ENCODE measurements at regions not wholly inside any gene's neighbourhood (a gene's known extent, or its start where the extent isn't known, plus 50 kb on each side); places are given as distances from the start of the nearest gene placed in this dataset.

DNA sequence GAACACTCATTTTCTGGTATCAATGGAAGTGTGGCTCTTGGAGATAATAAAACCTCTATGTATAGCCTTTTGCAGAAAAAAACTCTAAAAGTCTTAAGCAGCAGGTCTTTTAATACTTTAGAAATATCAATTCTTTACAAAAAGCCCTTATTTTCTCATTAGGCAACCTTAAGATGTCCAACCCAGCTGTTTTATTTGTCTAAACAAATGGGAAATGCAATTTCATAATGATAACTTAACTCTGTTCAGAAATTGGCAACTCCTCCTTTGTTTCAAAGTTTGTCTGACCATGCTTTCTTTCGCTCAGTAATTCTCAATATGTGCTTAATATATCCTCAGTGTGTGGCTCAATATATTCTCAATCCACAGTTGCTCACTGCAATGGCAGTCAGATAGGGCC lies 196.5 kb upstream of the VEGFC start:
- TF ChIP-seq, protein P1, sequence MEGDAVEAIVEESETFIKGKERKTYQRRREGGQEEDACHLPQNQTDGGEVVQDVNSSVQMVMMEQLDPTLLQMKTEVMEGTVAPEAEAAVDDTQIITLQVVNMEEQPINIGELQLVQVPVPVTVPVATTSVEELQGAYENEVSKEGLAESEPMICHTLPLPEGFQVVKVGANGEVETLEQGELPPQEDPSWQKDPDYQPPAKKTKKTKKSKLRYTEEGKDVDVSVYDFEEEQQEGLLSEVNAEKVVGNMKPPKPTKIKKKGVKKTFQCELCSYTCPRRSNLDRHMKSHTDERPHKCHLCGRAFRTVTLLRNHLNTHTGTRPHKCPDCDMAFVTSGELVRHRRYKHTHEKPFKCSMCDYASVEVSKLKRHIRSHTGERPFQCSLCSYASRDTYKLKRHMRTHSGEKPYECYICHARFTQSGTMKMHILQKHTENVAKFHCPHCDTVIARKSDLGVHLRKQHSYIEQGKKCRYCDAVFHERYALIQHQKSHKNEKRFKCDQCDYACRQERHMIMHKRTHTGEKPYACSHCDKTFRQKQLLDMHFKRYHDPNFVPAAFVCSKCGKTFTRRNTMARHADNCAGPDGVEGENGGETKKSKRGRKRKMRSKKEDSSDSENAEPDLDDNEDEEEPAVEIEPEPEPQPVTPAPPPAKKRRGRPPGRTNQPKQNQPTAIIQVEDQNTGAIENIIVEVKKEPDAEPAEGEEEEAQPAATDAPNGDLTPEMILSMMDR (IDR thresholded peaks at IDR 0.05; ENCODE audit: low read depth, low read length, poor library complexity, severe bottlenecking): no peak
- TF ChIP-seq EZH2phosphoT487 (IDR thresholded peaks at IDR 0.05; ENCODE audit: borderline replicate concordance, low read length): no peak
